H1 (cell line): ENCODE measurements at regions not wholly inside any gene's neighbourhood (a gene's known extent, or its start where the extent isn't known, plus 50 kb on each side); places are given as distances from the start of the nearest gene placed in this dataset.

Experiments
- CTCF ChIA-PET: fragments of 300-600 bp; sonication (Branson Sonifier 250); formaldehyde crosslinking; loops from one replicate; lab custom pipeline; 2021; ENCODE audit not compliant: partially characterized antibody; lab: Charles Lee
- POLR2A ChIA-PET: fragments of 300-600 bp; sonication (Branson Sonifier 250); formaldehyde crosslinking; loops from one replicate; lab custom pipeline; 2021; ENCODE audit warnings: inconsistent platforms; ENCODE audit not compliant: partially characterized antibody; lab: Charles Lee
- DNase-seq, 2 experiments: peaks; one replicate each; pipeline versions ENCODE4 v3.0.0 to v3.0.0-alpha.2; 2010 to 2022; ENCODE audit warnings: low spot score in 2 of 2, low read depth in 1 of 2, mixed read lengths in 1 of 2
- FAIRE-seq: peaks from 2 replicates; lab custom pipeline; 2011; peaks lifted over from hg19 to GRCh38; lab: Jason Lieb, UNC
- H2AFZ ChIP-seq: 2 replicates; pipeline ENCODE4 v1.8.1; 2012; ENCODE audit warnings: low read length, inconsistent platforms
- H2AK5ac ChIP-seq: 2 replicates; pipeline ENCODE4 v1.6.1; 2013; ENCODE audit warnings: low read depth, low read length
- H2BK120ac ChIP-seq: replicated peaks from 2 replicates; pipeline ENCODE3; 2013; ENCODE audit warnings: low read depth, low read length, inconsistent platforms
- H2BK12ac ChIP-seq: 2 replicates; pipeline ENCODE4 v1.6.1; 2013; ENCODE audit warnings: low read depth, low read length
- H2BK15ac ChIP-seq: 2 replicates; pipeline ENCODE4 v1.6.1; 2013; ENCODE audit warnings: low read length
- H2BK20ac ChIP-seq: 2 replicates; pipeline ENCODE4 v1.6.1; 2013; ENCODE audit warnings: low read length
- H2BK5ac ChIP-seq: 2 replicates; pipeline ENCODE4 v1.6.1; 2013; ENCODE audit warnings: low read depth, low read length
- H3K14ac ChIP-seq: 2 replicates; pipeline ENCODE4 v1.6.1; 2013; ENCODE audit warnings: inconsistent platforms; ENCODE audit not compliant: insufficient read length
- H3K18ac ChIP-seq: 2 replicates; pipeline ENCODE4 v1.6.1; 2013; ENCODE audit warnings: low read length; ENCODE audit errors: extremely low read depth
- H3K23ac ChIP-seq: 2 replicates; pipeline ENCODE4 v1.6.1; 2013; ENCODE audit warnings: inconsistent platforms; ENCODE audit not compliant: insufficient read length
- H3K23me2 ChIP-seq: 2 replicates; pipeline ENCODE4 v1.6.1; 2013; ENCODE audit warnings: low read depth, low read length
- H3K27ac ChIP-seq: 2 replicates; pipeline ENCODE4 v1.6.1; 2011; ENCODE audit warnings: low read depth, low read length, inconsistent platforms
- H3K27me3 ChIP-seq, 4 experiments: replicated peaks in 1 of 4; 1 replicate in 1 of 4; 2 replicates in 3 of 4; pipeline versions ENCODE4 v1.6.1 to v1.8.1; 2011 to 2013; ENCODE audit warnings: low read length in 3 of 4, mild to moderate bottlenecking in 3 of 4, inconsistent platforms in 2 of 4, mixed read lengths in 2 of 4, moderate library complexity in 1 of 4; ENCODE audit not compliant: control insufficient read depth in 3 of 4, insufficient read depth in 3 of 4; ENCODE audit errors: extremely low read depth in 1 of 4
- H3K36me3 ChIP-seq, 4 experiments: 2 replicates each; pipeline versions ENCODE4 v1.6.1 to v1.8.1; 2011 to 2013; ENCODE audit warnings: mild to moderate bottlenecking in 4 of 4, low read length in 3 of 4, moderate library complexity in 2 of 4, control low read depth in 1 of 4, inconsistent platforms in 1 of 4; ENCODE audit not compliant: insufficient read depth in 4 of 4, control insufficient read depth in 2 of 4
- H3K4ac ChIP-seq: replicated peaks from 2 replicates; pipeline ENCODE3; 2013; ENCODE audit warnings: low read length, low read depth, mixed read lengths, inconsistent platforms; ENCODE audit not compliant: insufficient read length
- H3K4me1 ChIP-seq, 4 experiments: replicated peaks in 1 of 4; 1 replicate in 1 of 4; 2 replicates in 3 of 4; pipeline versions ENCODE4 v1.6.1 to v1.8.1; 2011 to 2013; ENCODE audit warnings: low read length in 3 of 4, inconsistent platforms in 2 of 4, mixed read lengths in 1 of 4; ENCODE audit not compliant: insufficient read depth in 4 of 4, control insufficient read depth in 3 of 4
- H3K4me2 ChIP-seq, 2 experiments: 2 replicates each; pipeline versions ENCODE4 v1.6.1 to v1.8.1; 2011 to 2013; ENCODE audit warnings: low read depth in 2 of 2, low read length in 2 of 2, control low read depth in 1 of 2, inconsistent platforms in 1 of 2, mild to moderate bottlenecking in 1 of 2; ENCODE audit not compliant: insufficient read depth in 1 of 2
- H3K4me3 ChIP-seq, 4 experiments: fragments of 200-600, 300-600 bp in 1 of 4; sonication (generic), shearing (Covaris generic), sonication (Bioruptor Twin) in 1 of 4; 2 replicates each; pipeline versions ENCODE4 v1.5.1 to v1.8.1; 2011 to 2016; ENCODE audit warnings: low read length in 4 of 4, low read depth in 3 of 4, control low read depth in 2 of 4, inconsistent platforms in 2 of 4, mild to moderate bottlenecking in 2 of 4, mixed read lengths in 1 of 4, moderate library complexity in 1 of 4; ENCODE audit not compliant: insufficient read depth in 2 of 4; ENCODE audit errors: extremely low read depth in 1 of 4
- H3K56ac ChIP-seq: replicated peaks from 2 replicates; pipeline ENCODE3; 2013; ENCODE audit warnings: low read depth, mild to moderate bottlenecking, mixed read lengths, low read length, inconsistent platforms; ENCODE audit not compliant: insufficient read length
- H3K79me1 ChIP-seq: 2 replicates; pipeline ENCODE4 v1.6.1; 2013; ENCODE audit warnings: low read depth, low read length, control low read depth
- H3K79me2 ChIP-seq, 2 experiments: 2 replicates each; pipeline versions ENCODE4 v1.6.1 to v1.8.1; 2012 to 2013; ENCODE audit warnings: low read length in 2 of 2, mild to moderate bottlenecking in 2 of 2, inconsistent platforms in 1 of 2; ENCODE audit not compliant: insufficient read depth in 2 of 2, control insufficient read depth in 1 of 2
- H3K9ac ChIP-seq, 4 experiments: replicated peaks in 1 of 4; 1 replicate in 1 of 4; 2 replicates in 3 of 4; pipeline versions ENCODE4 v1.6.1 to v1.8.1; 2011 to 2013; ENCODE audit warnings: low read depth in 3 of 4, low read length in 3 of 4, control low read depth in 2 of 4, mild to moderate bottlenecking in 2 of 4, moderate library complexity in 2 of 4, inconsistent platforms in 1 of 4; ENCODE audit errors: extremely low read depth in 1 of 4
- H3K9me3 ChIP-seq, 2 experiments: 2 replicates each; pipeline versions ENCODE4 v1.6.1 to v1.8.1; 2012 to 2013; ENCODE audit warnings: mild to moderate bottlenecking in 2 of 2, moderate library complexity in 2 of 2, control low read depth in 1 of 2, inconsistent platforms in 1 of 2, low read depth in 1 of 2, low read length in 1 of 2, mixed read lengths in 1 of 2; ENCODE audit not compliant: insufficient read depth in 2 of 2
- H4K20me1 ChIP-seq, 2 experiments: replicated peaks in 1 of 2; 2 replicates each; pipeline versions ENCODE3 to v1.8.1; 2011 to 2013; ENCODE audit warnings: inconsistent platforms in 2 of 2, low read length in 2 of 2, mild to moderate bottlenecking in 1 of 2; ENCODE audit not compliant: insufficient read depth in 2 of 2, control insufficient read depth in 1 of 2
- H4K5ac ChIP-seq: 2 replicates; pipeline ENCODE4 v1.6.1; 2013; ENCODE audit warnings: low read length, low read depth, mixed read lengths, inconsistent platforms; ENCODE audit not compliant: insufficient read length
- H4K8ac ChIP-seq: 2 replicates; pipeline ENCODE4 v1.8.0; 2013; ENCODE audit warnings: mild to moderate bottlenecking, moderate library complexity, low read length, inconsistent platforms; ENCODE audit not compliant: insufficient read depth; ENCODE audit errors: extremely low read depth
- H4K91ac ChIP-seq: replicated peaks from 2 replicates; pipeline ENCODE3; 2013; ENCODE audit warnings: low read length, mixed read lengths, inconsistent platforms; ENCODE audit not compliant: insufficient read length
- BACH1 ChIP-seq: IDR thresholded peaks from 2 replicates; pipeline ENCODE4 v1.6.1; 2012; ENCODE audit warnings: low read length, improper control_type of control experiment
- CTBP2 ChIP-seq: IDR thresholded peaks from 2 replicates; pipeline ENCODE4 v1.7.0; 2011; ENCODE audit warnings: borderline replicate concordance, mild to moderate bottlenecking, moderate library complexity, mixed read lengths, low read length; ENCODE audit not compliant: insufficient read depth, insufficient read length
- GABPA ChIP-seq: IDR thresholded peaks from 2 replicates; pipeline ENCODE4 v1.6.1; 2011; ENCODE audit warnings: mild to moderate bottlenecking, low read length, moderate library complexity, borderline replicate concordance; ENCODE audit not compliant: insufficient read depth
- KDM1A ChIP-seq: fragments of 200-600, 300-600 bp; sonication (generic); IDR thresholded peaks from 2 replicates; pipeline ENCODE4 v1.7.1; 2016; ENCODE audit warnings: mild to moderate bottlenecking, low read length, borderline replicate concordance
- NANOG ChIP-seq: IDR thresholded peaks from 2 replicates; pipeline ENCODE4 v1.6.1; 2011; ENCODE audit warnings: low read length, low read depth, mild to moderate bottlenecking, inconsistent platforms; ENCODE audit not compliant: insufficient read depth, poor library complexity, severe bottlenecking
- POLR2AphosphoS5 ChIP-seq: IDR thresholded peaks from 2 replicates; pipeline ENCODE4 v1.6.1; 2011; ENCODE audit warnings: low read depth, low read length
- SIX5 ChIP-seq: IDR thresholded peaks from 2 replicates; pipeline ENCODE4 v1.6.1; 2011; ENCODE audit warnings: mild to moderate bottlenecking, low read depth, low read length
- SUZ12 ChIP-seq: fragments of 200-600 bp; sonication (generic); IDR thresholded peaks from 2 replicates; pipeline ENCODE4 v1.6.1; 2012; ENCODE audit warnings: mild to moderate bottlenecking, inconsistent platforms, low read length, moderate library complexity, mixed read lengths
- TAF1 ChIP-seq: IDR thresholded peaks from 2 replicates; pipeline ENCODE4 v1.6.1; 2011; ENCODE audit warnings: mild to moderate bottlenecking, low read depth, low read length
- WGBS, 2 experiments: shearing (Covaris generic) in 1 of 2; methylation state at CpG; one replicate each; pipeline versions ENCODE4 v1.1.6 to v1.1.7; 2013 to 2015; ENCODE audit warnings: low lambda C conversion rate in 2 of 2, mixed read lengths in 2 of 2, inconsistent platforms in 1 of 2, low coverage in 1 of 2, missing lambda C conversion rate in 1 of 2; ENCODE audit not compliant: insufficient replicate concordance in 2 of 2, insufficient coverage in 1 of 2, insufficient read length in 1 of 2; ENCODE audit errors: extremely low coverage in 1 of 2, missing lambda C conversion rate in 1 of 2; 5-methylcytosine and 5-hydroxymethylcytosine counted together
- TF ChIP-seq, protein P1 (sequence below): IDR thresholded peaks from 2 replicates; pipeline ENCODE4 v1.6.1; 2011; ENCODE audit warnings: low read length, improper control_type of control experiment
- TF ChIP-seq, protein P2 (sequence below): IDR thresholded peaks from 2 replicates; pipeline ENCODE4 v1.6.1; 2012; ENCODE audit warnings: low read length, inconsistent platforms

DNA sequence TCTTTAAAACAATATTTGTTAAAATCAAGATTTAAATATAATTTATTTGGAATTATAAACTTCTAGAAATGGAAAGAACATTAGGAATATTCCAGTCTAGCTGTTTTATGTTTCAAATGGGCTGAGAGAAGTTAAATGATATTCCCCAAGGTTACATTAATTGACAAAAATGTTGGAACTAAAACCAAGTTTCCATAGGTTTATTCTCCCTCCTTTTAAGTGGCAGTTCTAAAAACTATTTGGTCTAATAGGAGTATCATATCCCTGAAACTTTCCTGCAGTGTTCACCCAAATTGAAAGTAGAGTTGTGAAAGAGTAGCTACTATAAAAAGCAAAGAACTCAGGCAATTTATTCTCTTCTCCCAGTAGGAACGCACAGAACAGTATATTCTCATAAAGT lies 1185.5 kb downstream of the LRFN5 start:
- no peaks in the 10 kb centered on the region for H3K9me3 ChIP-seq
- no peak overlapping the region for H3K4me2 ChIP-seq
- CTCF ChIA-PET = no interaction called here
- H3K56ac ChIP-seq = no peak overlapping the region
- no peak overlapping the region for H2BK20ac ChIP-seq
- H3K79me2 ChIP-seq = no peaks in the 10 kb centered on the region
- 95% methylated on average over 1 of the region's 1 CpG; no CpG with 5 or more reads in 1 of the 2 experiments for WGBS, 2 experiments
- no peak overlapping the region for H2AFZ ChIP-seq
- no peak overlapping the region for H3K4ac ChIP-seq
- no peak overlapping the region for H2AK5ac ChIP-seq
- no peak overlapping the region for H2BK120ac ChIP-seq
- DNase-seq (no peak), FAIRE-seq (no peak)
- H2BK5ac ChIP-seq = no peak overlapping the region
- H3K36me3 ChIP-seq = no peaks in the 10 kb centered on the region
- no peak overlapping the region for H3K4me3 ChIP-seq
- no peak overlapping the region for H4K91ac ChIP-seq
- no peak overlapping the region for H4K5ac ChIP-seq
- H2BK12ac ChIP-seq = no peak overlapping the region
- H3K23me2 ChIP-seq = no peaks in the 10 kb centered on the region
- no peak overlapping the region for H2BK15ac ChIP-seq
- H3K79me1 ChIP-seq = no peaks in the 10 kb centered on the region
- H3K27ac ChIP-seq = no peak overlapping the region
- no peak overlapping the region for H3K9ac ChIP-seq
- no peak overlapping the region for H3K18ac ChIP-seq
- TF ChIP-seq KDM1A = no peak
- no peak for TF ChIP-seq BACH1
- no peak for TF ChIP-seq SUZ12
- no peak for TF ChIP-seq TAF1
- TF ChIP-seq, protein P1, sequence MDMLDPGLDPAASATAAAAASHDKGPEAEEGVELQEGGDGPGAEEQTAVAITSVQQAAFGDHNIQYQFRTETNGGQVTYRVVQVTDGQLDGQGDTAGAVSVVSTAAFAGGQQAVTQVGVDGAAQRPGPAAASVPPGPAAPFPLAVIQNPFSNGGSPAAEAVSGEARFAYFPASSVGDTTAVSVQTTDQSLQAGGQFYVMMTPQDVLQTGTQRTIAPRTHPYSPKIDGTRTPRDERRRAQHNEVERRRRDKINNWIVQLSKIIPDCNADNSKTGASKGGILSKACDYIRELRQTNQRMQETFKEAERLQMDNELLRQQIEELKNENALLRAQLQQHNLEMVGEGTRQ = no peak
- no peak for TF ChIP-seq GABPA
- no peak for TF ChIP-seq NANOG
- no peak for TF ChIP-seq CTBP2
- TF ChIP-seq, protein P2, sequence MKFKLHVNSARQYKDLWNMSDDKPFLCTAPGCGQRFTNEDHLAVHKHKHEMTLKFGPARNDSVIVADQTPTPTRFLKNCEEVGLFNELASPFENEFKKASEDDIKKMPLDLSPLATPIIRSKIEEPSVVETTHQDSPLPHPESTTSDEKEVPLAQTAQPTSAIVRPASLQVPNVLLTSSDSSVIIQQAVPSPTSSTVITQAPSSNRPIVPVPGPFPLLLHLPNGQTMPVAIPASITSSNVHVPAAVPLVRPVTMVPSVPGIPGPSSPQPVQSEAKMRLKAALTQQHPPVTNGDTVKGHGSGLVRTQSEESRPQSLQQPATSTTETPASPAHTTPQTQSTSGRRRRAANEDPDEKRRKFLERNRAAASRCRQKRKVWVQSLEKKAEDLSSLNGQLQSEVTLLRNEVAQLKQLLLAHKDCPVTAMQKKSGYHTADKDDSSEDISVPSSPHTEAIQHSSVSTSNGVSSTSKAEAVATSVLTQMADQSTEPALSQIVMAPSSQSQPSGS = no peak
- no peak for TF ChIP-seq SIX5
- no peak for TF ChIP-seq POLR2AphosphoS5
- no peaks in the 10 kb centered on the region for H3K27me3 ChIP-seq
- H4K20me1 ChIP-seq = no peaks in the 10 kb centered on the region
- H3K23ac ChIP-seq = no peak overlapping the region
- H4K8ac ChIP-seq = no peak overlapping the region
- H3K4me1 ChIP-seq = no peaks in the 10 kb centered on the region
- POLR2A ChIA-PET = no interaction called here
- no peak overlapping the region for H3K14ac ChIP-seq
